GM21619 (cell line): ENCODE measurements at regions not wholly inside any gene's neighbourhood (a gene's known extent, or its start where the extent isn't known, plus 50 kb on each side); places are given as distances from the start of the nearest gene placed in this dataset.
"Not testable (repeated sequence)": the region's sequence is repeated elsewhere in the genome, so short reads cannot be mapped to it uniquely, and the experiment has no call there.

Experiments
- ATAC-seq: cut with Tn5 transposase; IDR thresholded peaks from one replicate; pipeline ENCODE4 v1.9.1; 2021; ENCODE audit not compliant: unreplicated experiment

DNA sequence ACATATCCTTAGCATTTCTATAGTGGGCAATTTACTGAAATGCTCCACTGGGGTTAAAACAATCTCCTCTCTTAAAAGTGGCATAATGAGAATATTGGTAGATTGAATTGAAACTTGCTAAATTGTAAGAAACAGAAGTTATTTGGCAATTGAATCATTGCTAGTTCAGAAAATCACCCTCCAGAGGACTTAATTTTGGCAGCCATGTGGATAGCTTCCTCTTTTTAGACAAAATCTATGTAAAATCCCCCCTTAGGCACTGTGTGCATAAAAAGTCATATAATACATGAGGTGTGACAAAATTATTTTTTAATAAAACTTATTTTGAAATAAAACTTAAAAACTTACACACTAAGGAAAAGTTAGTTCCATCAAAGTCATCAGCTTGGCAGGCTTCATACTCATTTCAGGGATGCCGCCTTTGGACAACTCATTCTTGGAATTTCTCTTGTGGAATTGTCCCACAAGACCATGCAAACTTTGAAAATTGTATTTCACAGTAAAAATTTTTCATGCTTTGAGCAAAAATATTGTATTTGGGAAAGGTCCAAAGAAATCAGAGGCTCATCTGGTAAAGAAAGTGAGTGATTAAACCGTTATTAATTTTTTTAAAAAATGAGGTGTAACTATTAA lies 473.0 kb downstream of the BCKDHB start:
- no peak for ATAC-seq

DNA sequence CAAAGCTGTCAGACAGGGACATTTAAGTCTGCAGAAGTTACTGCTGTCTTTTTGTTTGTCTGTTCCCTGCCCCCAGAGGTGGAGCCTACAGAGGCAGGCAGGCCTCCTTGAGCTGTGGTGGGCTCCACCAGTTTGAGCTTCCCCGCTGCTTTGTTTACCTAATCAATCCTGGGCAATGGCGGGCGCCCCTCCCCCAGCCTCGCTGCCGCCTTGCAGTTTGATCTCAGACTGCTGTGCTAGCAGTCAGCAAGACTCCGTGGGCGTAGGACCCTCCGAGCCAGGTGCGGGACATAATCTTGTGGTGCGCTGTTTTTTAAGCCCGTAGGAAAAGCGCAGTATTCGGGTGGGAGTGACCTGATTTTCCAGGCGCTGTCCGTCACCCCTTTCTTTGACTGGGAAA lies 466.8 kb downstream of the BCKDHB start:
- not testable (repeated sequence) for ATAC-seq

DNA sequence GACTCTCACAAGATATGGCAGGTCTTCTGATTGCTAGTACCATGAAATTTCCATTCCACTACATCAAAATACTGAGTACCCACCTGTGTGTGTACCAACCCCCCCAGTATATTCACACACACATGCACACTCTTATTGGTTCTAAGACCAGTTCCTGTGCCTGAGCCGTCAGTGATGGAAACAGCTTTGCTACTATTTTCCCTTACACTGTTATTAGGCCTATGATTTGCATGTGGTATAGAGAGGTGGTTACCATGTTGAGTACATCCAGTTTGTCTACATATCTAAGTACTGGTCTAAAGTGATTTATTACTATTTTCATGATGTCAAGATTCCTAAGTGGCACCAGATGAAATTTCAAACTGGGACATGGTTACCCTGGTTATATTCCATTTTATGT lies 459.9 kb downstream of the BCKDHB start:
- peak; percentile 65 for ATAC-seq

DNA sequence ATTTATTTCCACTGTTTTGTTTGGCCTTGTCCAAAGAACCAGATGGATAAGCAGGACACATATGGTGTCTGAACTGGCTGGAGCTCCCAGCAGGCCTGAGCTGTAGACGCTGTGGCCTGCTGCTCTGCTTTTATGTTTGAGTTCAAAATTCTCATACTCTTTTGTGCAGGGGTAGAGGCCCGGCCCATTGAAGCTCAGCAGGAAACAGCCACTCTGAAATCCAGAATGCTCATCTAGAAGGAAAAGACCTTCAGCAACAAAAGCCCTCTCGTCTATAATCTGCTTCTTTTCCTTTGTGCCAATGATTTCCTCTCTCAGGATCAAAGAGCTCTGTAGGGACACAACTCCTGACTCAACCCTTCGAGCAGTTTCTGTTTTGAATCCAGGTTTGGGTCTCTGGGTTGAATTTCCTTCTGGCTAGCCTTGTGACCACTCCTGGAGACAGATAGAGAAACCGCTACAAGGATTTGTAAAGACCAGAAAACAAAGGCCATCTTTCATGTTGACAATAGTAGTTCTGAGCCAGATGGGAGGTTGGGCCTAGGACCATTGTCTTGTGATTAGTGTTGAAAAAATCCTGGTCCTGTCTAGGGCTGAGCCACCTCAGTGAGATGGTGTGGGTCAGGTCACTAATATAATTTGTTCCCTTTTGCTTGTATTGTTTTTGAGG lies 446.7 kb downstream of the BCKDHB start:
- no peak for ATAC-seq

DNA sequence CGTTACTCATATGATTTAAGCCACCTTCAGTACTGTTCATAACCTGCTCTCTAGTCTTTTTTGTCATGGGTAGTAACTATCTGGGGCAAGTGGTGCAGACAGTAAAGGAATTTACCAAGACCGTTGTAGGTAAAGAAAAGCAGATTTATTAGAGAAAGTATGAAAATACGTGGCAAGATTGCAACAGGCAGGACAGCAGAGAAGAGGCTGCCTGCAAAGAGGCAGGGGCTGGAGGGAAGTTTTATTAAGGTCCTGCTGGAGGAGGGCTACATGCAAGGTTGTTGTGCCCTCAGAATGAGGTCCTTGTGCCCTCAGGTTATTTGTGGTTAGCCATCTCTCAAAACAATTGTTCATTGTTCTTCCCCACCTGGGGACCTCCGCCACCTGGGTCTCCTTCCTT lies 444.3 kb downstream of the BCKDHB start:
- no peak for ATAC-seq

DNA sequence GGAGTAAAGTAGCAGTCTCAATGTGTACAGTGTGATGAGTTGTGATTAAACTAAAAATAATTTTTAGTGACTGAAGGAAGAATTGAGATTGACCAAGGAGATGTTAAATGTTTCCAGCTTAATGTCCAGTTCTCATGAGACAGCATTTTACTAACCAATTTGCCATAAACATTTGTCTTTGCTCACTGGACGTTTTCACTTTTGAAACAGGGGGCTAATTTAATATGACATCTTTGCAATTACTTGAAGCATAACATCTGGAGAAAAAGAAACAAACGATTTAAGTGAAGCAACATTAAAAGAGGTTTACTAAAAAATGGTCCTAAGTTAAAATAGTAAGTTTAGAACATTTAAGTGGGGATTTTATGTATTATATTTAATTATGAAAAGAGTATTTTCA lies 443.8 kb downstream of the BCKDHB start:
- no peak for ATAC-seq

DNA sequence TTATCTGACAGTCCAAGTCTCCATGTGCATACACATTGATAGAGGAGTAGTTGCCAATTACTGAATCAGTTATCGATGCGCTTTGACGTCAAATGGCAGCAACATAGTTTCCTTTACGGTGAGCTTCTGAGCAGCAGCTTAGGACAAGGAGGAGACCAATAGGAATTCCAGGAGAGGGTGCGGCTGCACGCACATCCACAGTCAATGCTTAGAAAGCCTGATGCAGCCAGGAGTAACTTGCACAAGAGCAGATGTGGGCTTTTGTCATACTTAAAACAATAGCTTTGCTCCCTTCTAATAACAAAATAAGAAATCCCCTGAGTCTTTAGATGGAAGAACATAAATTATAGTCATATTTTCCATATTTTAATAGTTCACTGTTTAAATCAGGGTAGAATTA lies 442.1 kb downstream of the BCKDHB start:
- ATAC-seq, result no peak

DNA sequence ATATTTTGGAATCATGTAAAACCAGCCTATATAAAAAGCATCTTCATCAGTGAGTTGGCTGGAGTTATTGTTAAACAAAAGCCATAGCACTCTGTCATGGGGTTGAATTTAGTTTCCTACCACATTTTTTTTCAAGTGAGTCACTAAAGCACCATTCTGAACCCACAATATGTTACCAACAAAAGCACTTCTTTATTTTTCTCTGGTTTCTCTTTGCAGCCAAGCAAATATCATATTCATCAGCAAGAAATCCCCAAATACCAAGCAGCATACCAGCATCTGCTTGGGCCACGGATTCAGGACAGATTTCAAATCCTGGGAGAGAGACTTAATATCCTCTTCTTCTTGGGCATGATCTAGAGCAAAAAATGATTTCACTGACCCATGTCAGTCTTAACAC lies 441.4 kb downstream of the BCKDHB start:
- peak; percentile 46 for ATAC-seq

DNA sequence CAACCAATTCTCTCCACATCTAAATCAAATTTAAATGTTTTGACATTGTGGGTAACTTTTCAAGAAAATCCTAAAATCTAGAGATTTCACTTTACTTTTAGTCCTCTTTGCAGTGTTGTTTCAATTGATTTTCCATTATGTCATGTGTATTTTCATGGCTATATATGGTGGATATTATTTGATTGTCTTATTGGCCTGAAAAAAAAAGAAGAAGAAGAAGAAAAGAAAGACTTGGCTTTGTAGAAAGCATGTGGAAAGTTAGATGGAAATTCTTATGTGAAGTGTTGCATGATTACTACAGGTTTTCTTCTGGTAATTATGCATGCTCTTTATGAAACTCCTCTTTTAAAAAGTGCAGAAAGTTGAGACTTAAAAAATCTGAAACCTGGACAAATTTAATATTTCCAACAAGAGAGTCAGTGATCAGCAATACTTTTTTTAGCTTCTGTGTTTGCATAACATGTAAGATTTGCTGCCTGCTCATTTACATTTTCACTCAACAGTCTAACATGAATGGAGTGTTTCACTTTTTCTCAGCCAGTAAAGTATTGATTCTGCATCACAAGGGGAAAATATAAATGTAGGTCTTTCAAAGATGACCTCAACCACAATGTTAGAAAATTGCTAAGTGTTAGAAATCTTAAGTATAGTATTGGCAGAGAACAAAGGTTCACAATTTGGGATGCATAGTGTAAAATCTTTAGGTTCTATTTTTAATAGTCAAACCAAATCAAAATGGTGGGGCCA lies 438.7 kb downstream of the BCKDHB start:
- ATAC-seq, result no peak

DNA sequence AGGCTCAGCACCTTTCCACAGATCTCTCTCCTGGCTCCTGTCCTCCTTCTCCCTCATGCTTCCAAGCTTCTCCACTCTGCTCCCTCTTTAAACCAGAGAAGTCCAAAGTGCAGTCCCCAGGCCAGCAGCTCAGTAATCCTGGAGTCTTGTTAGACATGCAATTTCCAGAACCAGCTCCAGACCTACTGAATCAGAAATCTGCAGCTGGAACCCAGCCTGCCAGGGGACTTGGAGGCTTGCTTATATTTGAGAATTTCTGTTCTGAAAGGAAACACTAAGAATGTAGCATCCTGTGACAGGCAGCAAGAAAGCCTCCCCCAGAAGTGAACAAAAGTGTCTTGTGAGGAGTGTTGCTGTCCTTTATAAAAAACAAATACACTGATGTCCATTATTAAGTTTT lies 438.1 kb downstream of the BCKDHB start:
- no peak for ATAC-seq

DNA sequence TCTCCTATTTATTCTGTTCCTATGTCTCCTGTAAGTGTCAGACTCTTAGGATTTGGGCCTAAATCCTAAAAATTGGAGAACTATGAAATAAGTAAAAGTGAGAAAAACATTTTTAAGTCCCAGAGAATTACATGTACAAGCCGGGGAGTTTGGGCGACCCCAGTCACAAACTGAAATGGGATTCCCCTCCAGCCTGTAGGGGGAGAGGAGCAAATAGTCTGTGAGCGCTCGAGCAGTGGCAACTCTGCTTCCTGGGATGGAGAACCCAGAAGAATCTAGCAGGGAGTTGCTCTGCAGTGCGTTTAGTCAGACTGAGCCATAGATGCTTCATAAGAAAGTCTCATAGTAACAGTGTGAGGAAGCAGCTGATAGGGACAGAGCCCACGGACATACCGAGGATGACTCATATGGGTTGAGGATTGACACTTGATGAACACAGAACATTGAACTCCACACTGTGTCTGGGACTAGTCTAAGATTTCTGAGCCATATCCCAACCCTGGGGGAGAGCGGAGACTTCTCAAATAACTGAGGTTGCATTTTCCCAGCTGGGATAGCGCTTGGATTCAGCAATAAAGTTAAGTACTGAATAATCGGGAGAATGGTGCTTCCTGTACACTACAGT lies 437.2 kb downstream of the BCKDHB start:
- peak; percentile 29 for ATAC-seq

DNA sequence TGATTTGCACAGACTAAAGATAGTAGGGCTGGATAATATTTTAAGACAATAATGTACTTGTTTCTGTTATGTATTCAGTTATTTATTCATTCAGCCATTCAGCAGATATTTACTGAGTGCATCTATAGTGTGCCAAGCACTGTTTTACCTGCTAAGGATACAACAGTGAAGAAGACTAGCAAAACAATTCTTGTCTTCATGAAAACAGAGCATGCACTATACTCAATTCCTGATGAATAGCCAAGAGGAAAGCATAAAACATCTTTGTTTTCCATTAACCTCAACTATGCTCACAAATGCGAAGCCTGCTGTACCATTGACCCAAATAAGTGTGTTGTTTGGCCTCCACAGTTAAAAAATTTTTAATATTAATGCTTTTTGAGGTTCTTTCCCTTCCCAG lies 436.7 kb downstream of the BCKDHB start:
- ATAC-seq, result no peak

DNA sequence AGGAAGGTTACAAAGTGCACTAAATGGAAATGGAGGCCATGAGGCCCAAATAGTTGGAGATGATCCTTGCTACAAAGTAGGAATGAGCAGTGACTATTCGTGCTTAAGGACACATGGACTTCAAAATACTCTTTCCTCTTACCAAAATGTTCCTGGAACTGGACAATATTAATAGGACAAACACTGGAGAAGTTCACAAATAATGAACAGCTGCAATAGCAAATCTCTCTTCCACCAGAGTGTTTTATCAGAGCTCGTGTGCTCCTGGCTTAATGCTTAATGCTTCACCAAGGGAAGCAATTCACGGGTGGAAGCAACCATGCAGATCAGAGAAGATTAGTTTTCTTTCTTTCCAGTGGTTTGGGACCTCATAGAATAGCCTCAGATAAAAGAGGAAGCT lies 435.4 kb downstream of the BCKDHB start:
- ATAC-seq, result no peak

DNA sequence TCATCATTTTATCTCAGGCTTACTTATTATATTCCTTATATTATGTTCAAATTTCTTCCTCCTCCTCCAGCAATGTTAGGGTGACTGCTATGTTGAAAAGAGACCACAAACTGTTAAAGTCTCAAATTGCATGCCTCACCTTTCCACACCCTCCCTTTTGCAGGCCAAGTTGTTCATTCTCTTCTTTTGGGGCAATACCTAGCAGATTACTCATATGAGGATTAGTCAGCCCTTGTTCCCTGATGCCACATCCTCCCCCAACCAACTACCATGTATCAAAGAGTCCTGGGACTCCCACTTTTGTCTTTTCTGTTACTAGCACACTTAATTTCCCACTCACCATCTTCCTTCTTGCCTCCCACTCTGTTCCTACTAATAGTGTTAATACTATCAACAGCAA lies 434.7 kb downstream of the BCKDHB start:
- ATAC-seq, result no peak

DNA sequence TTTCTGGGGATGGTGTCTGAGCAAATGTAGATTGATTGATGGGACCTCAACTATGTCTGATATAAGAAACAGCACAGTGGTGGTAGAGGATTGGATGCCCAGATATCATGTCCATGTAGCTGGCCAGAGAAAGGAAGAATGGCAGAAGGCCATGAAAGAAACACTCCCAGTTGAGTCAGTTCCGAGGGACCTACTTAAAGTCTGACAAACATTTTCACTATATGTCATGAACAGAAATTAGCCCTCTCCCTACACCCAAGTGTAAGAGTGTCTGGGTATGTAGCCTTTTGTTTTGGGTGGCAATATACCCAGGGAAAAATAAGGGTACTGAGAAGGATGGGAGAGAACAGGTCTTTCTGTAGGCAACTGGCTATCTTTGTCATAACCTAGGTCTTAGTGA lies 434.2 kb downstream of the BCKDHB start:
- no peak for ATAC-seq

DNA sequence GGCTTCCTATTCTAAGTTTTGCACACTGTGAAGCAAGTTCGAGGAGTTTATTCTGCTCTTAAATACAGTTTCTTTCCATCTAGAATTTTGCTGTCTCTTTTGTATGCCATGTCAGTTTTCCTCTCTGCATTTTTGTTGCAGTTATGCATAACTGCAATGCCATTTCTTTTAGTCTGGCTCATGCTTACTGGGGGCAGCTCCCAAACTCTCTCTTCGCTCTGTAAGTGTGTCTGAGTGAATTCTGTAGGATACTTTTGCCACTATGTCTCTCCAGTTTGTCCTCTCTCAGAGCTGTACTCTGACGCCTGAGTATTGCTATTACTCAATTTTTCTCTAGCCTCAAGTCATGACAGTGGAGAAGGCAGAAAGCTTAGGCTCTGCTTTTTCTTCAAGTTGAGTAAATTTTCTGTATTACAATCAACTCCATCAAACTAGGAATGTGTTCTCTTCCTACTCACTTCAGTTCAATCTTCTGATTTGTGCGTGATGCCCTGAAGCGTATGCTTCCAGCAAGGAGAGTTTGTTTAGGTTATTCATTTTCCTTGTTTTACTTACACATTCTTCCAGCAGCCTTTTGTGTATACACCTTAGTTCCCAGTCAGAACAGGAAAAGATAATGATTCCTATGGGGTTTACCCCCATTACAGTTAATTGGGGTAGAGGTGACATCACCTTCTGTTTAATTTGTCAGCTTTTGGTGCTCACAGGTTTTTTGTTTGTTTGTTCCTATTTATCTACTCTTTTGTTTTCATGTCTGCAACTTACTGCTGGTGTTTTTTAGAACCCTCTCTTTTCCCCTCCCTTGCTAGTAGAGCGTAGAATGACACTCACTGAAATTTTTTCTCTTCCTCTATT lies 430.9 kb downstream of the BCKDHB start:
- no peak for ATAC-seq

DNA sequence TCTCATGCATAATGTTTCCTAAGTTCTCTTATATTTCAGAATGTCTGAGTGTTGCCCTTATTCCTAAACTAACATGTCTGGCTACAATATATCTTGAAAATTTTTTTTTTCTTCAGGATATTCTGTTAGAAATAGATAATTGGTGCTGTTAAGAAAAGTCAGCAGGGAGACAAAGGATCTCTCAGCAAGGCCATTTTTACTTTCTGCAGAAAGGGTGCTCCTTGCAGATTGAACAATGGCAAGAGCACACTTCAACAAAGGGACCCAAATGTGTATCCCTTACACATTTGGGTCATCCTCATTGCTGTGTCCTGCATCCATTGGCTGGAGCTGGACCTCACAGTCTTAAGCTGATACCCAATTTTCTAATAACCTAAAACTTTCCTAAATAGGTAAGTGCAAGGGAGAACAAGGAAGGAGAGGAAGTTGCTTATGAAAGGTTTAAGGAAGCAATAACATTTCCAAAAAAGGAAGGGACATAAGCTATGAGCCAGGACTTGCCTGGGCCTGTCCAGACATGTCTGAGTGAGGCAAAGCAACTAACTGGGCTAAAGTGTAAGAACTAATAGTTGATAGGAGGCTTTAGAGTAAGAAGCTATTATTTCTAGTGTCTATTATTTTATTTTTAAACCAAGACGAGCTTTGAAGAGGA lies 429.6 kb downstream of the BCKDHB start:
- no peak for ATAC-seq

DNA sequence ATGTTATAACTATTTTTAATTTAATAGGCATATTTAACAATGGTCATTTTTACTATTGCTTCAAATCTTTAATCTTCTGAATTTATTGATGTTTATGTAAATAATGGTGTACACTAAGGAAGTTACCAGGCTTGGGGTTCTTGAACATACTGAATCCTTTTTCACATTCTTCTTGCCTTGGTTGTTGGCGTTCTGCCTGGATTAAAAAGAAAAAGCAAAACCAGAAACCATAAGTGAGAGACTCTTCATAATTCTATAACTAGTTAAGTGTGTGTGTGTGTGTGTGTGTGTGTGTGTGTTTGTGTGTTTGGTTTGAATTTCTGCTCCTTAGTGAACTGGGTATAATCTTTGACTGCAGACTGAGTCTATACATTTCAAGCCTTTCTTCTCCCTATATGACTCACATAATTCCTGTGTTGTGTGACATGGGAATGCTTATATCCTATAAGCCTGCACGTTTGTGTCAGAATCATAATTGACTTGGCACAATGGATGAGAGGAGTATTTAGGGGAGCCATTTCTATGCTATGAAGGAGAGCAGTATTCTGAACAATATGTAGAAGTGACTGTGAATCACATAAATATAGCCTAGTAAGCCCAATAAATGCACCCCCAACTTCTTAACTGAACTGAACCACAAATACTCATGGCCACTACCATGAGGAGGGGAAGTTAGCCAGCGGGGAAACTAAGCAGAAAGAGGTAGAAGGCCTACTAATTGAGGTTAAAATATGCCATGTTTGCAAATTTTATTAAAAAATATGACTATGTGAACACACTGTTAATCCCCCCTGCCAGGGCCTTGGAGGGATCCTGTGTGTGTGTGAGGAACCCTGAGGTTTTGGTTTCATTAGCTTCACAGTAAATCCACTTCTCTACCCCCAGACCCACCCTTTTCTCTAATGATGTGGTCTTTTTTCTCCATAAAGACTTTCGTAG lies 425.5 kb downstream of the BCKDHB start:
- ATAC-seq, result no peak

DNA sequence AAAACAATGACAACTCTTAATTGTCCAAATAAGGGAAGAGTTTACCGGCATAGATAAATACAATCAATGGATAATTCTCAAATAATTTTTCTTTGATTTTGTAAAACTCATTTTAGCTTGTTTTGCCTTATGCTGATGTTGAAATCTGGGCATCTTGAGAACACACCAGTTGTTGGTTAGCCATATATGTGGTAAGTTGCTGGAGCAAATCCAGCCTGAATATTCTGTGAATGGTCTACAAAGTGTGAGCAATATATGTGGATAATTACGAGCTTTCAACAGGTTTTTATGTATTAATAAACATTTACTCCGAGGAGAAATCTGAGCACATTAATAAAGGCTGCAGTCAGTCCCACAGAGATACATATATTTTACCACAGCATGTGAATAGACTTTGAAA lies 423.6 kb downstream of the BCKDHB start:
- ATAC-seq, result no peak
